ENCODE measurements at regions not wholly inside any gene's neighbourhood (a gene's known extent, or its start where the extent isn't known, plus 50 kb on each side); places are given as distances from the start of the nearest gene placed in this dataset.
"Not testable (repeated sequence)": the region's sequence is repeated elsewhere in the genome, so short reads cannot be mapped to it uniquely, and the experiment has no call there.

- Histone ChIP-seq H3K27ac (no peak overlapping the region), H3K27me3 (no peaks in the 10 kb centered on the region), H3K4me1 (no peaks in the 10 kb centered on the region), H3K9me3 (no peaks in the 10 kb centered on the region), H3K4me3 (no peak overlapping the region), H3K36me3 (no peaks in the 10 kb centered on the region)
- intact Hi-C loops (cut with DNase I; ENCODE audit: low total_unique reads) = no loop called here
- no peak for TF ChIP-seq CTCF (IDR thresholded peaks at IDR 0.05)
- DNase-seq = no peak
Measured at GRCh38 chrX:110519906-110520452, 161.3 kb downstream of the RTL9 start.

- H3K36me3 ChIP-seq; DNase-seq; intact Hi-C loops (cut with DNase I; ENCODE audit: low total_unique reads); H3K4me1 ChIP-seq; H3K9me3 ChIP-seq; H3K27me3 ChIP-seq; H3K4me3 ChIP-seq; H3K27ac ChIP-seq: not testable (repeated sequence)
Measured at GRCh38 chrX:110520652-110521051, 162.0 kb downstream of the RTL9 start.

GRCh38 chrX:110531873-110532580 is 173.4 kb downstream of the RTL9 start:
- H3K4me3 ChIP-seq = no peak overlapping the region
- H3K27me3 ChIP-seq = no peaks in the 10 kb centered on the region
- no peak for DNase-seq
- no peaks in the 10 kb centered on the region for H3K36me3 ChIP-seq
- intact Hi-C loops (cut with DNase I; ENCODE audit: low total_unique reads) = no loop called here
- peaks cover 0 to 5% (median 4%) of the 10 kb centered on the region in 3 donors for H3K9me3 ChIP-seq
- no peaks in the 10 kb centered on the region for H3K4me1 ChIP-seq
- H3K27ac ChIP-seq = no peak overlapping the region
- TF ChIP-seq CTCF (IDR thresholded peaks at IDR 0.05) = no peak

GRCh38 chrX:110532581-110532931 is 173.9 kb downstream of the RTL9 start:
- DNase-seq = peak in 1 of 2 donors; percentile 17
- no peak overlapping the region for H3K27ac ChIP-seq
- intact Hi-C loops (cut with DNase I; ENCODE audit: low total_unique reads) = no loop called here
- no peaks in the 10 kb centered on the region for H3K4me1 ChIP-seq
- peaks cover 0 to 4% (median 0%) of the 10 kb centered on the region in 3 donors for H3K9me3 ChIP-seq
- H3K27me3 ChIP-seq = no peaks in the 10 kb centered on the region
- no peaks in the 10 kb centered on the region for H3K36me3 ChIP-seq
- TF ChIP-seq CTCF (IDR thresholded peaks at IDR 0.05) = no peak
- H3K4me3 ChIP-seq = no peak overlapping the region

GRCh38 chrX:110536816-110537215 is 178.2 kb downstream of the RTL9 start:
- Histone ChIP-seq H3K4me3 (no peak overlapping the region), H3K9me3 (peaks cover 0 to 9% (median 0%) of the 10 kb centered on the region in 3 donors), H3K4me1 (no peaks in the 10 kb centered on the region), H3K27ac (no peak overlapping the region), H3K27me3 (no peaks in the 10 kb centered on the region), H3K36me3 (no peaks in the 10 kb centered on the region)
- no peak for DNase-seq
- intact Hi-C loops (cut with DNase I; ENCODE audit: low total_unique reads) = no loop called here
- no peak for TF ChIP-seq CTCF (IDR thresholded peaks at IDR 0.05)

GRCh38 chrX:110541266-110541665 is 182.6 kb downstream of the RTL9 start:
- H3K27me3 ChIP-seq = no peaks in the 10 kb centered on the region
- no peak for TF ChIP-seq CTCF (IDR thresholded peaks at IDR 0.05)
- no peaks in the 10 kb centered on the region for H3K36me3 ChIP-seq
- H3K9me3 ChIP-seq = peaks cover 0 to 9% (median 0%) of the 10 kb centered on the region in 3 donors
- no peak overlapping the region for H3K4me3 ChIP-seq
- intact Hi-C loops (cut with DNase I; ENCODE audit: low total_unique reads) = no loop called here
- no peak overlapping the region for H3K27ac ChIP-seq
- H3K4me1 ChIP-seq = no peaks in the 10 kb centered on the region
- no peak for DNase-seq

GRCh38 chrX:110550854-110551253 is 192.2 kb downstream of the RTL9 start:
- DNase-seq; H3K36me3 ChIP-seq; H3K4me3 ChIP-seq; H3K27ac ChIP-seq; intact Hi-C loops (cut with DNase I; ENCODE audit: low total_unique reads); H3K4me1 ChIP-seq; H3K27me3 ChIP-seq; H3K9me3 ChIP-seq: not testable (repeated sequence)
